ENCODE measurements at regions not wholly inside any gene's neighbourhood (a gene's known extent, or its start where the extent isn't known, plus 50 kb on each side); places are given as distances from the start of the nearest gene placed in this dataset.
"Not testable (repeated sequence)": the region's sequence is repeated elsewhere in the genome, so short reads cannot be mapped to it uniquely, and the experiment has no call there.

GRCh38 chr16:65716737-65717700, 595.2 kb upstream of the CDH11 start:
- in situ Hi-C loops (cut with MboI; ENCODE audit: low sequenced_read_pairs), result loop anchor here (25.0 kb wide), 1 partner anchor 545 kb away; no protein-coding TSS in a partner anchor

DNA sequence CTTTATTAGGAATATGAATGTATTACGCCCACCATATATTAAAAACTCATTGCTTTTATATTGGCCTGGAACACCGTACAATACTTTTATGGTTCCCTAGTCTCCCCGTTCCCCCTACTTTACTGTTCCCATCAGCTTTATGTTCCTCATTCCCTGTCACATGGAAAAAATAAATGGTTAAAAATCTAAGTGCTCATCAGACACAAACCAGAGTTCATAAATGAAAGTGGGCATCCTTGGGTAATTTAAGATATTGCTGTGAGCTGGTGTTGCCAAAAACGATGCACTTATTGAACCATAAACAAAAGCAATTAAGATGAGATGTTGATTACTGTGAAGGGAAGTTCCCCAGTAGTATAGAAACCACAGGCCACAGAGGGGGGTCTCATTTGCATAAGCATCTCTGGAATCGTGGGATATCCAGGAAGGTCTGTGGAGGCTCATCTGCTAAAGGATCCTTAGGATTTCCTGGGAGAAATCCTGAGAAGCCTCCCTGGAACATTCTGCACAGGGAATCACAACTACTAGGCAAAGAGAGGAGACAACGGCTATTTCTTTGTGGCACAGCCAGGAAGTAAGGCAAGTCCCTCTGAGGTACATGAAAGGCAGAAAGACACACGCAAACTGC, 591.4 kb upstream of the CDH11 start:
- in situ Hi-C loops (cut with MboI; ENCODE audit: low sequenced_read_pairs), result loop anchor here (25.0 kb wide), 1 partner anchor 549 kb away; no protein-coding TSS in a partner anchor

DNA sequence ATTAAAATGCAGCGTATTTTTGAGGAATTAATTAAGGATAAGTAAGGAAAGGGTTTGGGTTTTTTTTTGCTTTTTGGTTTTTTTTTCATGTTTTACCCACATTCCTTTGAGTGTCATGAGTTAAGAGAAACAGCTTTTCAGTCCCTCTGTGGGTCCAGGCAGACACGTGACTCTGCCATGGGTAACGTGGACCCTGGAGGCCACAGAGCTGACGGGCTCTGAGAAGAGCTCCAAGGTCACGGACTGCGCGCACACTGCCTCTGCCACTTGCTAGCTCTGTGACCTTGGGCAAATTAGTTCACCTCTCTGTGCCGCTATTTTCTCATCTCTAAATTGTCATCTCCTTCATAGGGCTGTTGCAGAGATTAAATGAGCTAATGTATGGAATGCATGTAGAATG, 588.2 kb upstream of the CDH11 start:
- in situ Hi-C loops (cut with MboI; ENCODE audit: low sequenced_read_pairs), result loop anchor here (25.0 kb wide), 1 partner anchor 552 kb away; no protein-coding TSS in a partner anchor

DNA sequence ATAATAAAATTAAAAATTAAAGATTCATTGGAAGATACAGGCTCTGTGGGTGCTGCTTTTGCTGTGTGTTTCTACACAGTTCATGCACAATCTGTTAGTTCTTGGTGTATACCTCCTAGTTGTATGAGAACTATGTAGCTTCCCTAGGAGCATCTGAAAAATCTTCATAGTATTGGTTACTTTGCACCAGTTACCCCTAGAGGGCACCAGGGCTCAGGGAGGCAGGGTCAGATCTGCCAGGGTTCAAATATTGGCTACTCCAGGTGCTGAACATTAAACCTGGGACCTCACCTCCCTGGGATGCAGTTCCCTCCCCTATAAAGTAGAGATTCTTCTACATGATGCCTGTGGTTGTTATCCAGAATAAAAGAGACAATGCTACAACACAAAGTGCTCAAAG, 583.0 kb upstream of the CDH11 start:
- in situ Hi-C loops (cut with MboI; ENCODE audit: low sequenced_read_pairs), result loop anchor here (25.0 kb wide), 1 partner anchor 557 kb away; no protein-coding TSS in a partner anchor

DNA sequence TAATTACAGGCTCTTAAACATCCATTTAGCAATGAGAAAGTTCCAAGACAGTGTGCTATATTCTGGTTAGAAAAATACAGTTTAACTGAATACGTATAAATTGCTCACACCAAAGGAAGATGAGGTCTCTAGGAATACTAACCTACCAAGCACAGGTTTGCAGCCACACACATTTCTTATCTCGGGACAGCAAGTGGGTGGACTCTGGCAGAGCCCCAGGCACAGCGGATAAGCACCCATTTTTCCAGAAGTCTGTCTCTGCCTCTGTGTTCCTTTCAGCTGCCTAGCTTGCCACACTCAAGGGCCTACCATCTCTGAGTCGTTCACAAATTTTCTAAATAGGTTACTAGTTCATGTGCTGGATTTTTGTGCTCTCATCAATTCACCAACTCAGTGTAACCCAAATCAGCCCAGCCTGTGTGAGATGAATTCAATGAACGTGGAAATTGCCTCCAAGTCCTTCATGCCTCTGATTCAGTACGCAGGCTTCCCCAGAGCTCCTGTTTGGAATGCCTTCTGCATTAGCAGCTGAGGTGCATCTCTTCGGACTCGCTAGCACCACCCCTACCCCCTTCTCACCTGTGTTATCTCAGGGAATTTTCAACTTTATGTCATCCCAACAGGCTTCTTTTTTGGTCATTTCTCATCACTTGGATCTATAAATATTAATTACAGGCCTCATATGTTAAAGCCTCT, 581.0 kb upstream of the CDH11 start:
- in situ Hi-C loops (cut with MboI; ENCODE audit: low sequenced_read_pairs), result loop anchor here (25.0 kb wide), 1 partner anchor 559 kb away; no protein-coding TSS in a partner anchor

- in situ Hi-C loops (cut with MboI; ENCODE audit: low sequenced_read_pairs), result loop anchor here (25.0 kb wide), 1 partner anchor 562 kb away; no protein-coding TSS in a partner anchor
Observed at GRCh38 chr16:65700596-65700995, 578.7 kb upstream of the CDH11 start.

GRCh38 chr16:65698791-65699321, 577.0 kb upstream of the CDH11 start:
- in situ Hi-C loops (cut with MboI; ENCODE audit: low sequenced_read_pairs), result no loop called here

DNA sequence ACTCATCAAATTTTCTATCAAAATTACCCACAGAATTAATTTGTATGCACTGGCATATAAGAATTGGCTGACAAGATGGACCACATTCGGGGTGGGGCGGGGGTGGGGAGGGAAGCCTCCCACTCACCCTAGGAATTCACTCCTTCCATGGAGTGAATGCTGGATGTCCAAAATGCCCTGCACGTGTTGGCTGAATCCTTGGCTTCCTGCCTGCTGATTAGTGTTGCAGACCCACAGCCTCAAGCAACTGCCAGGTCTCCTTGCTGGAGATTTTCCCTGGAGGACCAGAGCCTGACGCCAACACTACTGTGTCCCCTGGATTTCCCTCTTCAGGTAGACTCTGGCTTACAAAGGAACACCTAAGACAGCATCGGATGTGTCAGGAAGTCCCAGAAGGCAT, 575.7 kb upstream of the CDH11 start:
- in situ Hi-C loops (cut with MboI; ENCODE audit: low sequenced_read_pairs), result no loop called here

GRCh38 chr16:65697065-65697464, 575.2 kb upstream of the CDH11 start:
- in situ Hi-C loops (cut with MboI; ENCODE audit: low sequenced_read_pairs), result no loop called here

DNA sequence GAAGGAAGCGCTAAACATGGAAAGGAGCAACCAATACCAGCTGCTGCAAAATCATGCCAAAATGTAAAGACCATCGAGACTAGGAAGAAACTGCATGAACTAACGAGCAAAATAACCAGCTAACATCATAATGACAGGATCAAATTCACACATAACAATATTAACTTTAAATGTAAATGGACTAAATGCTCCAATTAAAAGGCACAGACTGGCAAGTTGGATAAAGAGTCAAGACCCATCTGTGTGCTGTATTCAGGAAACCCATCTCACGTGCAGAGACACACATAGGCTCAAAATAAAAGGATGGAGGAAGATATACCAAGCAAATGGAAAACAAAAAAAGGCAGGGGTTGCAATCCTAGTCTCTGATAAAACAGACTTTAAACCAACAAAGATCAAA, 570.0 kb upstream of the CDH11 start:
- in situ Hi-C loops (cut with MboI; ENCODE audit: low sequenced_read_pairs), result not testable (repeated sequence)

DNA sequence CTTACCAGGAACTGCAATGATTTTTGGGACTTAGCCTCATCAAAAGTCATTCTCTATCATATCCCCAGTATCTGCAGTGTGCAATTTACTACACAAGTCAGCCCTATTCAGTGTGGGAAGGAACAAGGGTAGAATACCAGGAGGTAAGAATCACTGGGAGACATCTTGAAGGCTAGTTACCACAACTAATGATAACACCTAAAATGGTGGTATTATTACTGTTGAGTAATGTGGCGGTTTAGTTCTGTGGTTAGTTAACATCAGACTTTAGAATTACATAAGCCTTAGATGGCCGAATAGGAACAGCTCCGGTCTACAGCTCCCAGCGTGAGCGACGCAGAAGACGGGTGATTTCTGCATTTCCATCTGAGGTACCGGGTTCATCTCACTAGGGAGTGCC, 567.9 kb upstream of the CDH11 start:
- in situ Hi-C loops (cut with MboI; ENCODE audit: low sequenced_read_pairs), result no loop called here

GRCh38 chr16:65688301-65688700, 566.4 kb upstream of the CDH11 start:
- in situ Hi-C loops (cut with MboI; ENCODE audit: low sequenced_read_pairs), result no loop called here

DNA sequence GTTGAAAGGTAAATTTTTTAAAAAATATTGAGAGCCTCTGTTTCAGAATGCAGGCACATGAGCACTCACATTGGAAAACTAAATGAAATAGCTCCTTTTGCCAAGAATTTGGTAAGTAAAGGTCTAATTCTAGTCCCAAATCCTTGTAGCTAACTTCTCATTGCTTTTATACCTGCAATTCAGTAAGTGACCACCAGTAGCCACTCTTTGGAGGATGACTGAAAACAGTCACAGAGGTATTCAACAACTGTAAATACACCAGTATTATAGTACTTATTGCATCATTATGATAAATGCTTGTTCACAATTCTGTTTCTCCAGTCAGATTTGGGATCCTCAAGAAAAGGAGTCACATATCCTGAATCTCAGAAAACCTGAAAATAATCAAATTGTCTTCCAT, 562.4 kb upstream of the CDH11 start:
- in situ Hi-C loops (cut with MboI; ENCODE audit: low sequenced_read_pairs), result no loop called here

GRCh38 chr16:65681406-65681805, 559.5 kb upstream of the CDH11 start:
- in situ Hi-C loops (cut with MboI; ENCODE audit: low sequenced_read_pairs), result no loop called here

GRCh38 chr16:65679785-65680184, 557.9 kb upstream of the CDH11 start:
- in situ Hi-C loops (cut with MboI; ENCODE audit: low sequenced_read_pairs), result no loop called here

GRCh38 chr16:65675161-65675560, 553.3 kb upstream of the CDH11 start:
- in situ Hi-C loops (cut with MboI; ENCODE audit: low sequenced_read_pairs), result no loop called here

- in situ Hi-C loops (cut with MboI; ENCODE audit: low sequenced_read_pairs), result no loop called here
Observed at GRCh38 chr16:65672960-65673359, 551.1 kb upstream of the CDH11 start.

GRCh38 chr16:65671071-65671470, 549.2 kb upstream of the CDH11 start:
- in situ Hi-C loops (cut with MboI; ENCODE audit: low sequenced_read_pairs), result no loop called here

GRCh38 chr16:65668064-65668595, 546.3 kb upstream of the CDH11 start:
- in situ Hi-C loops (cut with MboI; ENCODE audit: low sequenced_read_pairs), result no loop called here

DNA sequence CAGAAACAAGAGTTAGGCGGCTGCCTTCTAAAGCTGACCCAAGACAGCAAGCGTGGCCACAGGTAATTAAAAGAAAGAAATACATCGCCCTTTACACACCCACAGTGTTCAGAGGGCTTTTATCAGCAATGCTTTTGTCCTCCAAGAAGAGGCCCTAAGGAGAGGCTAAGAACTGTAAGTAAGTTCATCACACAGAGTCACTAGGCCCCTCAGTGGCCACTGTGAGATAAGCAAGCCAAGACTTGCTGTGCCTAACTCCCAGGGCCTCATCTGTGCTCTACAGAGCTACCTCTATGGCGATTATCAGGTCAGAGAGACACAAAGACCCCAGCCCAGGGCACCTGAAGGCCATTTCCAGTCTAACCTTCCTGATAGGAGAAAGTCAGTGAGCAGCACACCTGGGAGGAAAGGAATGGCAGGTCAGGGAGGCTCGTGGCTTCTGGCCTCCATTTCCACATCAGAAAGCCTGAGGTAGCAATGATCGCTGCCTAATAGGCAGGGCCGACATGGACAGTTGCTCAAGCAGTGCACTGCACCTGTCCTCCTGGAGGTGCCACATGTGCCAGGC, 545.2 kb upstream of the CDH11 start:
- in situ Hi-C loops (cut with MboI; ENCODE audit: low sequenced_read_pairs), result no loop called here

Measured in HL-60/S4 treated with retinoic acid at 250 ng/mL for 4 days and 3 days (cell line).